Smooth muscle cell (in vitro differentiated cells): ENCODE measurements at regions not wholly inside any gene's neighbourhood (a gene's known extent, or its start where the extent isn't known, plus 50 kb on each side); places are given as distances from the start of the nearest gene placed in this dataset.
"Not testable (repeated sequence)": the region's sequence is repeated elsewhere in the genome, so short reads cannot be mapped to it uniquely, and the experiment has no call there.

Experiments used
- DNase-seq: peaks from one replicate; lab custom pipeline; 2025; ENCODE audit not compliant: unreplicated experiment; lab: John Stamatoyannopoulos, UW
- H2AFZ ChIP-seq: fragments of 200-600 bp; sonication (generic); 2 replicates; pipeline ENCODE4 v1.6.0; 2016; ENCODE audit warnings: antibody characterized with exemption, low read depth, mild to moderate bottlenecking
- H3F3A ChIP-seq: fragments of 200-600 bp; sonication (generic); 2 replicates; pipeline ENCODE4 v1.6.0; 2017; ENCODE audit warnings: antibody characterized with exemption, low read depth
- H3K27ac ChIP-seq: fragments of 200-600 bp; sonication (generic); 2 replicates; pipeline ENCODE4 v1.5.1; 2016; ENCODE audit warnings: low read depth, mild to moderate bottlenecking
- H3K27me3 ChIP-seq: fragments of 200-600 bp; sonication (generic); 2 replicates; pipeline ENCODE4 v1.6.1; 2016; ENCODE audit warnings: low read depth, mild to moderate bottlenecking
- H3K36me3 ChIP-seq: fragments of 200-600 bp; sonication (generic); 2 replicates; pipeline ENCODE4 v1.5.1; 2016; ENCODE audit warnings: low read depth
- H3K4me1 ChIP-seq: fragments of 200-600 bp; sonication (generic); 2 replicates; pipeline ENCODE4 v1.5.1; 2016; ENCODE audit warnings: low read depth
- H3K4me2 ChIP-seq: fragments of 200-600 bp; sonication (generic); 2 replicates; pipeline ENCODE4 v1.6.0; 2016; ENCODE audit warnings: mild to moderate bottlenecking
- H3K4me3 ChIP-seq: fragments of 200-600 bp; sonication (generic); 2 replicates; pipeline ENCODE4 v1.5.1; 2016; ENCODE audit warnings: mild to moderate bottlenecking
- H3K79me2 ChIP-seq: fragments of 200-600 bp; sonication (generic); 2 replicates; pipeline ENCODE4 v1.6.0; 2016; ENCODE audit warnings: low read depth, mild to moderate bottlenecking
- H3K9ac ChIP-seq: fragments of 200-600 bp; sonication (generic); 2 replicates; pipeline ENCODE4 v1.6.0; 2016; ENCODE audit warnings: low read depth
- H3K9me3 ChIP-seq: fragments of 200-600 bp; sonication (generic); replicated peaks from 2 replicates; pipeline ENCODE4 v1.5.1; 2016; ENCODE audit warnings: low read depth
- H4K20me1 ChIP-seq: fragments of 200-600 bp; sonication (generic); 2 replicates; pipeline ENCODE4 v1.6.0; 2016; ENCODE audit warnings: low read depth
- WGBS: methylation state at CpG from one replicate; pipeline ENCODE4 v1.1.7; 2016; ENCODE audit warnings: low lambda C conversion rate; 5-methylcytosine and 5-hydroxymethylcytosine counted together
- TF ChIP-seq, protein P1 (sequence below): fragments of 200-600 bp; sonication (generic); IDR thresholded peaks from 2 replicates; pipeline ENCODE4 v1.5.1; 2017; ENCODE audit warnings: borderline replicate concordance, mild to moderate bottlenecking, antibody characterized with exemption; ENCODE audit not compliant: insufficient read depth, poor library complexity, severe bottlenecking

DNA sequence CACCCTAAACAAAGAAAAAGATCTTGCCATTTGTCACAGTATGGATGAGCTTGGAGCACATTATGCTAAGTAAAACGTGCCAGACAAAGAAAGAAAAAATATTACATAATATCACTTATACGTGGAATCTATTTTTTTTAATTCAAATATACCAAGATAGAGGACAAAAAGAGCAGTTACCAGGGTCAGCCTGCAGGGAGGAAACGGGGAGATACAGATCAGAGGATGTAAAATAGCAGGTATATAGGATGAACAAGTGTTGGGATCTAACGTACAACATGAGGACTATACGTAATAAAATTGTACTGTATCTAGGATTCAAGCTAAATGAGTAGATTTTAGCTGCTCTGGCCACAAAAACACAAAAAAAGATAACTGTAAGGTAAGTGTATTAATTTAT, 247.5 kb downstream of the TMEM161B start:
- no peaks in the 10 kb centered on the region for H3K4me1 ChIP-seq
- H3K79me2 ChIP-seq: no peaks in the 10 kb centered on the region
- H3K9me3 ChIP-seq: no peaks in the 10 kb centered on the region
- TF ChIP-seq, protein P1, sequence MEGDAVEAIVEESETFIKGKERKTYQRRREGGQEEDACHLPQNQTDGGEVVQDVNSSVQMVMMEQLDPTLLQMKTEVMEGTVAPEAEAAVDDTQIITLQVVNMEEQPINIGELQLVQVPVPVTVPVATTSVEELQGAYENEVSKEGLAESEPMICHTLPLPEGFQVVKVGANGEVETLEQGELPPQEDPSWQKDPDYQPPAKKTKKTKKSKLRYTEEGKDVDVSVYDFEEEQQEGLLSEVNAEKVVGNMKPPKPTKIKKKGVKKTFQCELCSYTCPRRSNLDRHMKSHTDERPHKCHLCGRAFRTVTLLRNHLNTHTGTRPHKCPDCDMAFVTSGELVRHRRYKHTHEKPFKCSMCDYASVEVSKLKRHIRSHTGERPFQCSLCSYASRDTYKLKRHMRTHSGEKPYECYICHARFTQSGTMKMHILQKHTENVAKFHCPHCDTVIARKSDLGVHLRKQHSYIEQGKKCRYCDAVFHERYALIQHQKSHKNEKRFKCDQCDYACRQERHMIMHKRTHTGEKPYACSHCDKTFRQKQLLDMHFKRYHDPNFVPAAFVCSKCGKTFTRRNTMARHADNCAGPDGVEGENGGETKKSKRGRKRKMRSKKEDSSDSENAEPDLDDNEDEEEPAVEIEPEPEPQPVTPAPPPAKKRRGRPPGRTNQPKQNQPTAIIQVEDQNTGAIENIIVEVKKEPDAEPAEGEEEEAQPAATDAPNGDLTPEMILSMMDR: no peak
- no peaks in the 10 kb centered on the region for H3K36me3 ChIP-seq
- H2AFZ ChIP-seq: no peak overlapping the region
- H3F3A ChIP-seq: no peaks in the 10 kb centered on the region
- H3K9ac ChIP-seq: no peak overlapping the region
- H3K4me3 ChIP-seq: no peak overlapping the region
- no peak overlapping the region for H3K27ac ChIP-seq
- 90% methylated on average over 5 of the region's 5 CpGs for WGBS
- DNase-seq: no peak
- H3K27me3 ChIP-seq: no peaks in the 10 kb centered on the region
- no peak overlapping the region for H3K4me2 ChIP-seq
- H4K20me1 ChIP-seq: no peaks in the 10 kb centered on the region

DNA sequence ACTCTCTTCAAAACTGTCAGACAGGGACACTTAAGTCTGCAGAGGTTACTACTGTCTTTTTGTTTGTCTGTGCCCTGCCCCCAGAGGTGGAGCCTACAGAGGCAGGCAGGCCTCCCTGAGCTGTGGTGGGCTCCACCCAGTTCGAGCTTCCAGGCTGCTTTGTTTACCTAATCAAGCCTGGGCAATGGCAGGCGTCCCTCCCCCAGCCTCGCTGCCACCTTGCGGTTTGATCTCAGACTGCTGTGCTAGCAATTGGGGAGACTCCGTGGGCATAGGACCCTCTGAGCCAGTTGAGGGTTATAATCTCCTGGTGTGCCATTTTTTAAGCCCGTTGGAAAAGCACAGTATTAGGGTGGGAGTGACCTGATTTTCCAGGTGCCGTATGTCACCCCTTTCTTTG, 253.7 kb downstream of the TMEM161B start:
- H3K4me2 ChIP-seq, H3K9ac ChIP-seq, H3K9me3 ChIP-seq, H3K79me2 ChIP-seq, H3K27me3 ChIP-seq, H2AFZ ChIP-seq, H3K27ac ChIP-seq, H3K4me1 ChIP-seq, H3K4me3 ChIP-seq, H4K20me1 ChIP-seq, H3K36me3 ChIP-seq, H3F3A ChIP-seq, DNase-seq: not testable (repeated sequence)
- 76% methylated on average over 7 of the region's 7 CpGs for WGBS

DNA sequence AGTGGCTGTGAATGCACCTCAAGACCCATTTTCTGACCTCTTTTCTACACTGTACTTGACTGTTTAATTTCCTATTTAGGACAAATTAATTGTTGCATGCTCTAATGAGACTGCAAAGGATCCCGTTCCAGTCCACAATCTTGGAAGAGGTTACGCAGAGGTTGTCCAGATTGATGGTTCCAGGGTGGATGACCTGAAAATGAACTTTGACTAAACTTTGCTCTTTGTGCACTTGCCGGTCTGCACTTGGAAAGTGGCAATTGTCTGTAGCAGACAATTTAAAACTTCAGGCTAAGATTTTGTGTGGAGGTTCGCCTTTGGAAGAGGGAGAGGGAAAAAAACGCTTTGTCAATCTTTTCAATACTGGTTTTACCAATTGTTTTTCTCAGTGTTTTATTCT, 267.8 kb downstream of the TMEM161B start:
- Histone ChIP-seq H3K36me3 (no peaks in the 10 kb centered on the region), H3K79me2 (no peaks in the 10 kb centered on the region), H3F3A (no peaks in the 10 kb centered on the region), H3K4me3 (no peak overlapping the region), H3K4me1 (no peaks in the 10 kb centered on the region), H3K9ac (no peak overlapping the region), H4K20me1 (no peaks in the 10 kb centered on the region), H3K4me2 (no peak overlapping the region), H3K27me3 (no peaks in the 10 kb centered on the region), H2AFZ (no peak overlapping the region), H3K9me3 (no peaks in the 10 kb centered on the region), H3K27ac (no peak overlapping the region)
- TF ChIP-seq, protein P1: no peak
- 75% methylated on average over 5 of the region's 5 CpGs for WGBS
- no peak for DNase-seq

DNA sequence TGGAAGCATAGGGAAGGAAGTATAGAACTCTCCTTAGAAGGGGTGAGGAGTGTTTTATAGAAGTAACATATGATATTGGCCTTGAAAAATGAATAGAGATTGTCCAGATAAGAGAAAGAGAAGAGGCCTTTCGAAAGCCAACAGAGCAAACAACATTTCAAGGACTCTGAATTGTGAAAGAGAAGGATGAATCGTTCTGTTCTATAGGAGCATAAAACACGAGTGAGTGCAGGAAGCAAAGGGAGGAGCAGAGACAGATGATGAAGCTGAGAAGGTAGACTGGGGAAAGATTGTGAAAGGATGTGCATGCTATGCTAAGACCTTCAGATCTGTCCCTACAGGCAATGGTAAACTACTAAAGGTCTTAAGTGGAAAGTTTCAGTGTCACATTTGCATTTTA, 271.0 kb downstream of the TMEM161B start:
- TF ChIP-seq, protein P1: no peak
- no peaks in the 10 kb centered on the region for H4K20me1 ChIP-seq
- DNase-seq: no peak
- no peaks in the 10 kb centered on the region for H3K27me3 ChIP-seq
- H3K4me3 ChIP-seq: no peak overlapping the region
- H2AFZ ChIP-seq: no peak overlapping the region
- H3K27ac ChIP-seq: no peak overlapping the region
- H3K36me3 ChIP-seq: no peaks in the 10 kb centered on the region
- no peaks in the 10 kb centered on the region for H3K79me2 ChIP-seq
- H3K9ac ChIP-seq: no peak overlapping the region
- no peaks in the 10 kb centered on the region for H3F3A ChIP-seq
- WGBS: 53% methylated on average over 3 of the region's 3 CpGs
- H3K4me1 ChIP-seq: no peaks in the 10 kb centered on the region
- H3K9me3 ChIP-seq: no peaks in the 10 kb centered on the region
- H3K4me2 ChIP-seq: no peak overlapping the region
